ENCODE measurements at regions not wholly inside any gene's neighbourhood (a gene's known extent, or its start where the extent isn't known, plus 50 kb on each side); places are given as distances from the start of the nearest gene placed in this dataset.

- no peak for DNase-seq (ENCODE audit: low read depth)
- H3K4me3 ChIP-seq (replicated peaks; ENCODE audit: low read depth, low read length): no peak overlapping the region
- TF ChIP-seq, protein P1, sequence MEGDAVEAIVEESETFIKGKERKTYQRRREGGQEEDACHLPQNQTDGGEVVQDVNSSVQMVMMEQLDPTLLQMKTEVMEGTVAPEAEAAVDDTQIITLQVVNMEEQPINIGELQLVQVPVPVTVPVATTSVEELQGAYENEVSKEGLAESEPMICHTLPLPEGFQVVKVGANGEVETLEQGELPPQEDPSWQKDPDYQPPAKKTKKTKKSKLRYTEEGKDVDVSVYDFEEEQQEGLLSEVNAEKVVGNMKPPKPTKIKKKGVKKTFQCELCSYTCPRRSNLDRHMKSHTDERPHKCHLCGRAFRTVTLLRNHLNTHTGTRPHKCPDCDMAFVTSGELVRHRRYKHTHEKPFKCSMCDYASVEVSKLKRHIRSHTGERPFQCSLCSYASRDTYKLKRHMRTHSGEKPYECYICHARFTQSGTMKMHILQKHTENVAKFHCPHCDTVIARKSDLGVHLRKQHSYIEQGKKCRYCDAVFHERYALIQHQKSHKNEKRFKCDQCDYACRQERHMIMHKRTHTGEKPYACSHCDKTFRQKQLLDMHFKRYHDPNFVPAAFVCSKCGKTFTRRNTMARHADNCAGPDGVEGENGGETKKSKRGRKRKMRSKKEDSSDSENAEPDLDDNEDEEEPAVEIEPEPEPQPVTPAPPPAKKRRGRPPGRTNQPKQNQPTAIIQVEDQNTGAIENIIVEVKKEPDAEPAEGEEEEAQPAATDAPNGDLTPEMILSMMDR (IDR thresholded peaks at IDR 0.05; ENCODE audit: low read length, missing control alignments): no peak
These were observed 119.5 kb downstream of the MTX3 start for GRCh38 chr5:79871364-79872120.

DNA sequence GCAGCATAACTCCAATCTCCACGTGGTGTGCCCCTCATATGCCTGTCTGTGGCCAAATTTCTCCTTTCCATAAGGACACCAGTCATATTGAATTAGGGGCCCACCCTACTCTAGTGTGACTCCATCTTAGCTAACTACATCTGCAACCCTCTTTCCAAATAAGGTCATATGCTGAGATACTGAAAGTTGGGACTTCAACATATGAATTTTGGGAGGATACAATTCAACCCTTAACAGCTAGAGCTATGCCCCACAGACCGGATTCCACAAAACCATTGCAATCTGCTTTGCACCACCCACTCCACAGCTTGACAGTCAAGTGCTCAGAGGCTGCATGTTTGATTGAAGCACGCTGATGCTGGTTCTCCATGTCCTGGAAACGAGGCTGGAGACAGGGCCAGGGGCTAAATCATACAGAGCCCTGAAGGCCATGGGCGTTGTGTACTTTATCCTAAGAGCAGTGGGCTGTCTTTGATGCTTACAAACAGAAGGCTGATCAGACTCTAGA lies 122.8 kb downstream of the MTX3 start:
- DNase-seq (ENCODE audit: low read depth): no peak
- TF ChIP-seq, protein P1 (IDR thresholded peaks at IDR 0.05; ENCODE audit: low read length, missing control alignments): no peak
- H3K4me3 ChIP-seq (replicated peaks; ENCODE audit: low read depth, low read length): no peak overlapping the region

- H3K4me3 ChIP-seq (replicated peaks; ENCODE audit: low read depth, low read length): no peak overlapping the region
- TF ChIP-seq, protein P1 (IDR thresholded peaks at IDR 0.05; ENCODE audit: low read length, missing control alignments): no peak
- no peak for DNase-seq (ENCODE audit: low read depth)
These were observed 125.5 kb downstream of the MTX3 start for GRCh38 chr5:79865579-79865978.

DNA sequence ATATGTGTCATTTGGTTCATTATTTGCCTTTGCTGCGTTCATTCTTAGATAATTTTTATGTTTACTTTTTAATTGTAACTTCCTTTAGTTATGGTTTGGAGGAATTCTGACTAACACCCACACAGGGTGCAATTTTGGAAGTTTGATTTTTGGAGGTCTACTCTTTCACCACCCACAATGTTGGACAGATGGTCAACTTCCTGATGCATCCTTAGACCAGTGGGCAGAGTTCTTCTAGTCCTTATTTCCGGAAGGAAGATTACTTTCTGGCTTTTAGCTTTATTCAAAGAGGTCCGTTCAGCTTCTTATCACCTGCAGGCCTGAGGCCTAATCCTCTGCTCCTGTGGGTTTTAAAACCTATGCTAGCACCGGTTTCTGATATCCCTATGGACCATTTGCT lies 126.7 kb downstream of the MTX3 start:
- no peak overlapping the region for H3K4me3 ChIP-seq (replicated peaks; ENCODE audit: low read depth, low read length)
- no peak for DNase-seq (ENCODE audit: low read depth)
- TF ChIP-seq, protein P1 (IDR thresholded peaks at IDR 0.05; ENCODE audit: low read length, missing control alignments): no peak

DNA sequence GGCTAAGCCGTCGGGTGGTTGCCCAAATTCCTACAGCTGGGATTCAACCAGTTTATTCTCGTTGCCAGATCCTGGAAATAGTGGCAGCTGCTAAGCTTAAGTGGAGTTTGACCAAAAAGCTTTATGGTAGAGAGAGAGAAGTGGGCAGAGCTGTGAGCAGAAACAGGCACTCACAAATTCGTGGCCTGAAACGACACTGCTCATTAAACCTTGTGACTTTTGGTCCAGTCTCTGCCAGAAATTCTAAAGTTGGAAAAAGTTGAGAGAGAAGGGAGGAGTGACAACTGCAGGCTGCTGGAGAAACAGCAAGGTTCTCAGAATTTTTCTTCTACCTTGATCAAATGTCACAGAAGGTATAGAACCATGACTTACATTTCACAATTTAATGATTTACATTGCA lies 131.5 kb downstream of the MTX3 start:
- H3K4me3 ChIP-seq (replicated peaks; ENCODE audit: low read depth, low read length): no peak overlapping the region
- TF ChIP-seq, protein P1 (IDR thresholded peaks at IDR 0.05; ENCODE audit: low read length, missing control alignments): no peak
- DNase-seq (ENCODE audit: low read depth): no peak

- TF ChIP-seq, protein P1 (IDR thresholded peaks at IDR 0.05; ENCODE audit: low read length, missing control alignments): no peak
- no peak overlapping the region for H3K4me3 ChIP-seq (replicated peaks; ENCODE audit: low read depth, low read length)
- no peak for DNase-seq (ENCODE audit: low read depth)
These were observed 132.7 kb downstream of the MTX3 start for GRCh38 chr5:79858410-79858723.

Measured in fibroblast of pulmonary artery (primary cell).